Stimulated activated CD8-positive, alpha-beta memory T cell treated with anti-CD3 and anti-CD28 coated beads, Interleukin-4, amount 100 ng/mL, for 24 hours (primary cell): ENCODE measurements at regions not wholly inside any gene's neighbourhood (a gene's known extent, or its start where the extent isn't known, plus 50 kb on each side); places are given as distances from the start of the nearest gene placed in this dataset.
"Not testable (repeated sequence)": the region's sequence is repeated elsewhere in the genome, so short reads cannot be mapped to it uniquely, and the experiment has no call there.

ENCODE experiments used
- DNase-seq: peaks from one replicate; pipeline ENCODE4 v3.0.0-alpha.2; 2020; ENCODE audit warnings: low read depth

GRCh38 chr6:120355822-120356221, 978.5 kb downstream of the TBC1D32 start:
- no peak for DNase-seq

- no peak for DNase-seq
Measured at GRCh38 chr6:120354452-120355098, 979.7 kb downstream of the TBC1D32 start.

GRCh38 chr6:120352491-120352890, 981.8 kb downstream of the TBC1D32 start:
- DNase-seq = no peak

- DNase-seq = no peak
Measured at GRCh38 chr6:120348926-120349325, 985.4 kb downstream of the TBC1D32 start.

GRCh38 chr6:120328521-120328920, 979.0 kb upstream of the MAN1A1 start:
- no peak for DNase-seq

- DNase-seq = no peak
Measured at GRCh38 chr6:120320481-120321162, 971.1 kb upstream of the MAN1A1 start.

GRCh38 chr6:120304223-120304622, 954.7 kb upstream of the MAN1A1 start:
- no peak for DNase-seq

GRCh38 chr6:120303527-120303926, 954.0 kb upstream of the MAN1A1 start:
- DNase-seq = no peak

- DNase-seq = no peak
Measured at GRCh38 chr6:120302041-120302440, 952.5 kb upstream of the MAN1A1 start.

- no peak for DNase-seq
Measured at GRCh38 chr6:120290964-120291363, 941.4 kb upstream of the MAN1A1 start.

GRCh38 chr6:120282005-120282404, 932.4 kb upstream of the MAN1A1 start:
- DNase-seq = no peak

GRCh38 chr6:120279466-120280167, 930.1 kb upstream of the MAN1A1 start:
- DNase-seq = no peak

- DNase-seq = no peak
Measured at GRCh38 chr6:120278689-120279396, 929.3 kb upstream of the MAN1A1 start.

GRCh38 chr6:120274547-120274946, 925.0 kb upstream of the MAN1A1 start:
- no peak for DNase-seq

GRCh38 chr6:120273411-120273810, 923.9 kb upstream of the MAN1A1 start:
- DNase-seq = no peak

- DNase-seq = no peak
Measured at GRCh38 chr6:120272038-120272437, 922.5 kb upstream of the MAN1A1 start.

GRCh38 chr6:120268256-120268655, 918.7 kb upstream of the MAN1A1 start:
- not testable (repeated sequence) for DNase-seq

GRCh38 chr6:120262354-120262753, 912.8 kb upstream of the MAN1A1 start:
- no peak for DNase-seq

- DNase-seq = no peak
Measured at GRCh38 chr6:120260636-120261035, 911.1 kb upstream of the MAN1A1 start.

- DNase-seq = no peak
Measured at GRCh38 chr6:120254651-120255050, 905.1 kb upstream of the MAN1A1 start.

- no peak for DNase-seq
Measured at GRCh38 chr6:120248451-120248850, 898.9 kb upstream of the MAN1A1 start.

- no peak for DNase-seq
Measured at GRCh38 chr6:120237221-120237620, 887.7 kb upstream of the MAN1A1 start.

GRCh38 chr6:120230008-120230407, 880.4 kb upstream of the MAN1A1 start:
- no peak for DNase-seq
